Endodermal cell (in vitro differentiated cells): ENCODE measurements at regions not wholly inside any gene's neighbourhood (a gene's known extent, or its start where the extent isn't known, plus 50 kb on each side); places are given as distances from the start of the nearest gene placed in this dataset.

Source experiments
- DNase-seq: peaks from one replicate; pipeline ENCODE4 v3.0.0-alpha.2; 2017
- H3K27ac ChIP-seq: 2 replicates; pipeline ENCODE4 v1.5.1; 2013; ENCODE audit warnings: mild to moderate bottlenecking, low read depth, low read length, moderate library complexity
- H3K27me3 ChIP-seq: 2 replicates; pipeline ENCODE4 v1.6.1; 2013; ENCODE audit warnings: mild to moderate bottlenecking, low read length, moderate library complexity; ENCODE audit not compliant: insufficient read depth, control insufficient read depth, poor library complexity, severe bottlenecking
- H3K36me3 ChIP-seq: 2 replicates; pipeline ENCODE4 v1.7.0; 2013; ENCODE audit warnings: mild to moderate bottlenecking, low read length, moderate library complexity; ENCODE audit not compliant: control insufficient read depth, insufficient read depth
- H3K4me1 ChIP-seq: one replicate; pipeline ENCODE4 v1.7.0; 2013; ENCODE audit warnings: low read length; ENCODE audit not compliant: control insufficient read depth, insufficient read depth
- H3K4me3 ChIP-seq: 2 replicates; pipeline ENCODE4 v1.5.1; 2013; ENCODE audit warnings: mild to moderate bottlenecking, low read length, moderate library complexity
- H3K9ac ChIP-seq: 2 replicates; pipeline ENCODE4 v1.6.1; 2013; ENCODE audit warnings: mild to moderate bottlenecking, low read length, moderate library complexity; ENCODE audit not compliant: poor library complexity, severe bottlenecking; ENCODE audit errors: extremely low read depth
- H3K9me3 ChIP-seq: 2 replicates; pipeline ENCODE4 v1.6.1; 2013; ENCODE audit warnings: mild to moderate bottlenecking, low read length, moderate library complexity; ENCODE audit not compliant: control insufficient read depth
- H3K27ac Mint-ChIP-seq: 2 replicates; pipeline ENCODE4 v1.8.0; 2020; ENCODE audit warnings: mixed read lengths
- H3K27me3 Mint-ChIP-seq: 2 replicates; pipeline ENCODE4 v1.8.0; 2021; ENCODE audit warnings: mild to moderate bottlenecking, mixed read lengths; ENCODE audit not compliant: insufficient read depth
- H3K36me3 Mint-ChIP-seq: 2 replicates; pipeline ENCODE4 v1.8.0; 2020; ENCODE audit warnings: low read depth, mixed read lengths
- H3K4me1 Mint-ChIP-seq: 2 replicates; pipeline ENCODE4 v1.8.0; 2020; ENCODE audit warnings: mixed read lengths
- H3K4me3 Mint-ChIP-seq: 2 replicates; pipeline ENCODE4 v1.8.0; 2020; ENCODE audit warnings: mild to moderate bottlenecking, moderate library complexity, mixed read lengths
- H3K9me3 Mint-ChIP-seq: 2 replicates; pipeline ENCODE4 v1.8.0; 2020; ENCODE audit warnings: mild to moderate bottlenecking, mixed read lengths
- CTCF ChIP-seq: fragments of 200-600 bp; sonication (generic); conservative IDR thresholded peaks from 2 replicates; pipeline ENCODE4 v1.5.0; 2021; ENCODE audit warnings: antibody characterized with exemption, mild to moderate bottlenecking
- WGBS, 2 experiments: methylation state at CpG; one replicate each; pipeline versions ENCODE4 v1.1.5 to v1.1.7; 2013; ENCODE audit warnings: missing lambda C conversion rate in 2 of 2, mixed read lengths in 1 of 2; ENCODE audit not compliant: insufficient coverage in 1 of 2, insufficient read length in 1 of 2; 5-methylcytosine and 5-hydroxymethylcytosine counted together

- no peak overlapping the region for H3K27ac ChIP-seq
- 17% methylated on average over 2 of the region's 2 CpGs for WGBS, 2 experiments
Measured at GRCh38 chr13:79018166-79018565, 359.2 kb upstream of the OBI1 start.

GRCh38 chr13:79011179-79011578 lies 352.2 kb upstream of the OBI1 start:
- no peak for DNase-seq
- Histone ChIP-seq H3K4me3 (no peak overlapping the region), H3K9me3 (no peaks in the 10 kb centered on the region), H3K27ac (no peak overlapping the region), H3K27me3 (no peaks in the 10 kb centered on the region), H3K36me3 (no peaks in the 10 kb centered on the region), H3K4me1 (no peaks in the 10 kb centered on the region), H3K9ac (no peak overlapping the region)
- Mint-ChIP-seq H3K9me3 (peaks cover 3% of the 10 kb centered on the region), H3K27me3 (no peaks in the 10 kb centered on the region), H3K4me3 (no peak overlapping the region), H3K4me1 (no peaks in the 10 kb centered on the region), H3K27ac (no peak overlapping the region), H3K36me3 (no peaks in the 10 kb centered on the region)
- WGBS, 2 experiments: 69% methylated on average over 1 of the region's 2 CpGs; no CpG with 5 or more reads in 1 of the 2 experiments
- no peak for TF ChIP-seq CTCF

More at GRCh38 chr13:79018166-79018565, 359.2 kb upstream of the OBI1 start:
- Mint-ChIP-seq H3K4me3 (no peak overlapping the region), H3K36me3 (no peaks in the 10 kb centered on the region), H3K9me3 (peaks cover 28% of the 10 kb centered on the region), H3K27ac (no peak overlapping the region), H3K4me1 (no peaks in the 10 kb centered on the region), H3K27me3 (peaks cover 1% of the 10 kb centered on the region)
- Histone ChIP-seq H3K27me3 (peaks cover 6% of the 10 kb centered on the region), H3K4me3 (no peak overlapping the region), H3K36me3 (no peaks in the 10 kb centered on the region), H3K9ac (no peak overlapping the region), H3K4me1 (no peaks in the 10 kb centered on the region), H3K9me3 (peaks cover 19% of the 10 kb centered on the region)
- DNase-seq: no peak
- TF ChIP-seq CTCF: no peak

GRCh38 chr13:79003989-79004898 lies 345.3 kb upstream of the OBI1 start:
- 90 to 100% methylated on average over 3 to 7 of the region's 7 CpGs for WGBS, 2 experiments
- no peaks in the 10 kb centered on the region for H3K9me3 ChIP-seq
- Mint-ChIP-seq H3K27me3 (peaks cover 2% of the 10 kb centered on the region), H3K4me1 (no peaks in the 10 kb centered on the region), H3K4me3 (no peak overlapping the region), H3K9me3 (no peaks in the 10 kb centered on the region), H3K27ac (no peak overlapping the region), H3K36me3 (no peaks in the 10 kb centered on the region)
- no peak overlapping the region for H3K9ac ChIP-seq
- H3K4me3 ChIP-seq: no peak overlapping the region
- no peak for TF ChIP-seq CTCF
- H3K36me3 ChIP-seq: no peaks in the 10 kb centered on the region
- no peaks in the 10 kb centered on the region for H3K4me1 ChIP-seq
- H3K27me3 ChIP-seq: peaks cover 9% of the 10 kb centered on the region
- no peak for DNase-seq
- no peak overlapping the region for H3K27ac ChIP-seq
